ENCODE measurements at regions not wholly inside any gene's neighbourhood (a gene's known extent, or its start where the extent isn't known, plus 50 kb on each side); places are given as distances from the start of the nearest gene placed in this dataset.
"Not testable (repeated sequence)": the region's sequence is repeated elsewhere in the genome, so short reads cannot be mapped to it uniquely, and the experiment has no call there.

- TF ChIP-seq CTCF, POLR2A (IDR thresholded peaks at IDR 0.05): not testable (repeated sequence)
Measured at GRCh38 chr10:57551774-57552173, 715.9 kb downstream of the IPMK start.

All from esophagus squamous epithelium (tissue), 4 donors.